HEK293T (cell line): ENCODE measurements at regions not wholly inside any gene's neighbourhood (a gene's known extent, or its start where the extent isn't known, plus 50 kb on each side); places are given as distances from the start of the nearest gene placed in this dataset.

Source experiments
- CTCF ChIA-PET: fragments of 350-600 bp; formaldehyde crosslinking; extraction: SDS; loops from one replicate; lab custom pipeline; 2021; ENCODE audit warnings: antibody characterized with exemption, inconsistent platforms; lab: Yijun Ruan, JAX
- POLR2A ChIA-PET: fragments of 350-600 bp; formaldehyde crosslinking; extraction: SDS; loops from one replicate; lab custom pipeline; 2020; ENCODE audit warnings: antibody characterized with exemption, inconsistent platforms; lab: Yijun Ruan, JAX
- DNase-seq: peaks from one replicate; pipeline ENCODE4 v3.0.0; 2012; ENCODE audit warnings: mixed read lengths; ENCODE audit errors: extremely low spot score
- ARNT ChIP-seq: fragments of 450-650 bp; IDR thresholded peaks from 2 replicates; pipeline ENCODE4 v1.6.1; 2017; ENCODE audit warnings: mild to moderate bottlenecking
- BHLHE40 ChIP-seq: fragments of 450-650 bp; IDR thresholded peaks from 2 replicates; pipeline ENCODE4 v1.6.1; 2016; ENCODE audit warnings: mild to moderate bottlenecking, moderate library complexity, borderline replicate concordance
- CTBP1 ChIP-seq: fragments of 450-650 bp; IDR thresholded peaks from 2 replicates; pipeline ENCODE4 v1.6.1; 2016; ENCODE audit warnings: borderline replicate concordance
- ELF4 ChIP-seq: fragments of 450-650 bp; IDR thresholded peaks from 2 replicates; pipeline ENCODE4 v1.6.1; 2017; ENCODE audit warnings: antibody characterized with exemption
- FOXA1 ChIP-seq: fragments of 450-650 bp; IDR thresholded peaks from 2 replicates; pipeline ENCODE4 v1.6.1; 2016; ENCODE audit warnings: mild to moderate bottlenecking
- FOXK2 ChIP-seq: fragments of 450-650 bp; IDR thresholded peaks from 2 replicates; pipeline ENCODE4 v1.6.1; 2016; ENCODE audit warnings: mild to moderate bottlenecking
- FOXM1 ChIP-seq: fragments of 450-650 bp; IDR thresholded peaks from 2 replicates; pipeline ENCODE4 v1.6.1; 2017; ENCODE audit warnings: mild to moderate bottlenecking, borderline replicate concordance
- HDGF ChIP-seq: fragments of 450-650 bp; IDR thresholded peaks from 2 replicates; pipeline ENCODE4 v1.6.1; 2017; ENCODE audit warnings: antibody characterized with exemption, borderline replicate concordance
- L3MBTL2 ChIP-seq: fragments of 450-650 bp; conservative IDR thresholded peaks from 2 replicates; pipeline ENCODE4 v1.6.1; 2016; ENCODE audit warnings: mild to moderate bottlenecking
- LEF1 ChIP-seq: fragments of 450-650 bp; IDR thresholded peaks from 2 replicates; pipeline ENCODE4 v1.6.1; 2017; ENCODE audit warnings: mild to moderate bottlenecking, borderline replicate concordance
- NFRKB ChIP-seq: fragments of 450-650 bp; IDR thresholded peaks from 2 replicates; pipeline ENCODE4 v1.6.1; 2016; ENCODE audit warnings: mild to moderate bottlenecking, moderate library complexity
- SP1 ChIP-seq: fragments of 450-650 bp; IDR thresholded peaks from 2 replicates; pipeline ENCODE4 v1.6.1; 2017
- SUZ12 ChIP-seq: fragments of 450-650 bp; IDR thresholded peaks from 2 replicates; pipeline ENCODE4 v1.6.1; 2016; ENCODE audit warnings: mild to moderate bottlenecking
- TARDBP ChIP-seq: fragments of 450-650 bp; IDR thresholded peaks from 2 replicates; pipeline ENCODE4 v1.6.1; 2016
- ZNF384 ChIP-seq: fragments of 450-650 bp; IDR thresholded peaks from 2 replicates; pipeline ENCODE4 v1.6.1; 2016
- TF ChIP-seq, protein P1 (sequence below): fragments of 450-650 bp; IDR thresholded peaks from 2 replicates; pipeline ENCODE4 v1.6.1; 2016

DNA sequence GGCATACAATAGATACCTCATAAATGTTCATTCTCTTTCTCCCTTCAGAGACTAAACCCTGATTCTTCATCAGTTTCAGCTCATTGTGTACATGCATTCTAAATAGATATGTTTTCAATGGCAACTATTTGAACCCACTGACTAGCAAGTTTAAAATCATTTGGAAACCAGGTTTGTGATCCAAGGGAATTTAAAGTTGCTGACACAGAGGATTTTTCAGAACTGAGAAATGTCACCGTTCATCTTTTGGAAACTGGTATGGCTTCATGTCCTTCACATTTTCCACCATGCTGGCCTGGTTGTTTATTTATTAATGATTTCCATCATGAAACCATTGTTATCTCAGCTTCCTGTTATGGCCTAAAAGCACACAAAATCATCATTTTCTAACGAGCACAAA lies 81.8 kb upstream of the BARHL2 start:
- POLR2A ChIA-PET: no interaction called here
- DNase-seq: no peak
- TF ChIP-seq LEF1 (no peak), FOXA1 (no peak), BHLHE40 (no peak), NFRKB (no peak), SP1 (no peak), FOXM1 (no peak), CTBP1 (no peak)
- TF ChIP-seq, protein P1, sequence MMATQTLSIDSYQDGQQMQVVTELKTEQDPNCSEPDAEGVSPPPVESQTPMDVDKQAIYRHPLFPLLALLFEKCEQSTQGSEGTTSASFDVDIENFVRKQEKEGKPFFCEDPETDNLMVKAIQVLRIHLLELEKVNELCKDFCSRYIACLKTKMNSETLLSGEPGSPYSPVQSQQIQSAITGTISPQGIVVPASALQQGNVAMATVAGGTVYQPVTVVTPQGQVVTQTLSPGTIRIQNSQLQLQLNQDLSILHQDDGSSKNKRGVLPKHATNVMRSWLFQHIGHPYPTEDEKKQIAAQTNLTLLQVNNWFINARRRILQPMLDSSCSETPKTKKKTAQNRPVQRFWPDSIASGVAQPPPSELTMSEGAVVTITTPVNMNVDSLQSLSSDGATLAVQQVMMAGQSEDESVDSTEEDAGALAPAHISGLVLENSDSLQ: no peak
- CTCF ChIA-PET: no interaction called here

DNA sequence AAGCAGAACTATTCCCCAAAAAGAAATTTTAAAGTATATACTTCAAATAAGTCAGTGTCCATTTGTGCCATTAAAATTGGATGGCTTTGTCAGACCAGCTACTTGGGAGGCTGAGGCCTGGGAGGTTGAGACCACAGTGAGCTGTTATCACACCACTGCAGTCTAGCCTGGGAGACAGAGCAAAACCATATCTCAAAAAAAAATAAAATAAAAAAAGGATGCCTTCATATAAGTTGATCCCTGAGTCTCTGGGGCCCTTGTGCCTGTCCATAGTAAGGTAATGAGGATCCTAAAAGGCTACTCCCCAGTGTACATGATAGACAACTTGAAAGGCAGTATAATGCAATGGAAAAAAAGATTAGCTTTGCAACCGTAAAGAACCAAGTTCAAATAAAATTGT lies 81.2 kb upstream of the BARHL2 start:
- ChIA-PET CTCF (no interaction called here), POLR2A (no interaction called here)
- TF ChIP-seq ARNT: no peak
- TF ChIP-seq NFRKB: no peak
- DNase-seq: no peak

DNA sequence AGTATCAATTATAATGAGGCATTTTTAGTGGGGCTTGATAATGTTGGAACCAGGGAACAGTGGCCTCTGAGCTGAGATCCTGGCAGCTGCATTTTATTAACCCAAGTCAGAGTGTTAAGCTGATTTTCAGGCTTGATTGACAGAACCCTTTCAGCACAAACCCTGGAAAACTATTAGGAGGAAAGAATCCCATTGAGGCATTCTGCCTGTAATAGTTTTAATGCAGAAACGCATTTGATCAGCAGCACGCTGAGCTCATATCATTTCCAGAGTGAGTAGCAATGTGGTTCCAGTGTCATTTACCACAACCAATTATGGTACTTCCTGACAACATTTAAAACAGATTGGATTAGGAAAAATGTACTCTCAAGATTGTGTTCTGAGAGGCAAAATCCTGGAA lies 78.3 kb upstream of the BARHL2 start:
- POLR2A ChIA-PET: no interaction called here
- no peak for DNase-seq
- CTCF ChIA-PET: interaction anchor here (0.6 kb wide), 1 partner anchor 409 kb away, joined by 4 read pairs; no protein-coding TSS in a partner anchor
- no peak for TF ChIP-seq LEF1
- TF ChIP-seq TARDBP: no peak
- TF ChIP-seq FOXM1: no peak
- TF ChIP-seq BHLHE40: no peak
- no peak for TF ChIP-seq SP1
- TF ChIP-seq ZNF384: no peak
- no peak for TF ChIP-seq HDGF
- TF ChIP-seq, protein P1: no peak
- TF ChIP-seq ELF4: no peak
- no peak for TF ChIP-seq NFRKB
- no peak for TF ChIP-seq L3MBTL2
- no peak for TF ChIP-seq ARNT
- TF ChIP-seq SUZ12: no peak
- TF ChIP-seq FOXK2: no peak
- TF ChIP-seq FOXA1: no peak
- TF ChIP-seq CTBP1: no peak

DNA sequence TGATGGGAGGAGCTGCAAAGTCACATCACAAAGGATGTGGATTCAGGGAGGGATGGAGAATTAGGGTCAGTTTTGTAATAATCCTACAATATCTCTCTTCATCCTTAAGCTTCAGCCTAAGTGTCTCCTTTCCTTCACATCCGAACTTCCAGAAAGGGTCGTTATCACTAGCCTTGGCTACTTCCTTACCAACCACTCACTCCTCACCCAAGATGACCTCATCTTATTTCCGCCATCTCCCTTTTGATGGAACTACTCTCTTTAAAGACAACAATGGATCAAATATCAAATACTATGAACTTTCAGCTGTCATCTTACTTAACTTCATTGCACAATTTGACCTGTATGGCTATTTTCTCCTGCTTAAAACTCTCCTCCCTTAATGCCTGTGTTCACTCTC lies 69.6 kb upstream of the BARHL2 start:
- ChIA-PET CTCF (no interaction called here), POLR2A (no interaction called here)
- no peak for TF ChIP-seq ELF4
- no peak for TF ChIP-seq ZNF384
- no peak for TF ChIP-seq LEF1
- no peak for TF ChIP-seq FOXM1
- TF ChIP-seq FOXK2: no peak
- TF ChIP-seq ARNT: no peak
- DNase-seq: no peak

DNA sequence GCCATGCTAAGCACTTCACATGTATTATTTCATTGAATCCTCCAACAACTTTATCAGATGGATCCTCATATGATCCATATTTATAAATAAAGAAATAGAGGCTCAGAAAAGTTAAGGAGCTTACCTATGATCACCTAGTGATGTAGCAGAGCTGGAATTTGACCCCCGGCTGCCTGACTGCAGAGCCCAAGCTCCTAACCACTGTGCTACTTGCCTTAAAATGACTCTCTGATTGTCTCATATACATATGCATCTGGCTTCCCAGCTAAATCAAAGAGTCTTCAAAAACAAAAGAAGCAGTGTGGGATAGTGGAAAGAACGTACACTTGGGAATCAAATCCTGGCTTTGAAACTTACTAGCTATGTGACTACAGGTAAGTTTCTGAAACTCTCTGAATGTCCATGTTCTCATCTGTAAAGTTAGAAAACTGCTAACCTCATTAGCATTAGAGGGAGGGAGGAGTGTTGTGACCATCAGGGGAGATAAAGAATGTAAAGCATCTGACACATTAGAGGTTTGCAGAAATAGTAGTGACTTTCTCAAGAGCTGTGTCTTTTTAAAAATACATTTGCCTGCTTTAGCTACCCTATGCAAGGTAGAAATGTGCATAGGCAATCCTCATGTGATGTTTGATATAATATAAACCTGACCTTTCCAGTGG lies 67.2 kb upstream of the BARHL2 start:
- no peak for DNase-seq
- ChIA-PET POLR2A (no interaction called here), CTCF (no interaction called here)
- no peak for TF ChIP-seq TARDBP
- no peak for TF ChIP-seq ELF4
- no peak for TF ChIP-seq FOXA1

DNA sequence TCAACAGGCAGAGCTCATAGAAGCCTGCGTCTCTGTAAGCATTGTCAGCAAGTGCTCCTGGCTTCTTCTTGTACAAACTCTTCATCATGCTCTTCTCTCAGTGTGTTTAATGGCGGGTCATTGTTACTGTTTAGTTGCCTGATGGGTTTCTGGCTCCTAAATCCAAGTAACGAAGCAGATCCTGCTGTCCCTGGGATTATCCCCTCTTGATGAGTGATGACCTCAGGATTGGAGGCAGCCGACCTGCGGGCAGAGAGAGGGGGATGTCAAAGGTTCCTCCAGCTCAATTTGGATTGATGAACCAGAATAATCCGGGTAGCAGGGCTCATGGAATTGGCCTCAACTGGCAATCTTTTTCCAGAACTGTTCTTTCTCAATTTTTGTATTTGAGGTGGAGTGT lies 66.1 kb upstream of the BARHL2 start:
- no peak for DNase-seq
- POLR2A ChIA-PET: no interaction called here
- CTCF ChIA-PET: no interaction called here

More for the DNA sequence above, 66.1 kb upstream of the BARHL2 start:
- TF ChIP-seq FOXM1: no peak
- no peak for TF ChIP-seq CTBP1
- TF ChIP-seq, protein P1: no peak
- TF ChIP-seq BHLHE40: no peak
- TF ChIP-seq TARDBP: no peak
- no peak for TF ChIP-seq SUZ12
- TF ChIP-seq ELF4: no peak
- no peak for TF ChIP-seq FOXK2
- TF ChIP-seq SP1: no peak
- no peak for TF ChIP-seq L3MBTL2
- no peak for TF ChIP-seq FOXA1
- no peak for TF ChIP-seq NFRKB
- TF ChIP-seq ARNT: no peak
- TF ChIP-seq LEF1: no peak
- TF ChIP-seq HDGF: no peak
- no peak for TF ChIP-seq ZNF384
